ENCODE measurements at regions not wholly inside any gene's neighbourhood (a gene's known extent, or its start where the extent isn't known, plus 50 kb on each side); places are given as distances from the start of the nearest gene placed in this dataset.

GRCh38 chrX:20435913-20436312 is 169.2 kb upstream of the RPS6KA3 start:
- no peaks in the 10 kb centered on the region for H3K9me3 ChIP-seq
- intact Hi-C loops (cut with DNase I): no loop called here
- H3K27ac ChIP-seq: no peak overlapping the region
- no peaks in the 10 kb centered on the region for H3K36me3 ChIP-seq
- no peak for DNase-seq
- H3K4me1 ChIP-seq: peaks cover 0 to 9% (median 2%) of the 10 kb centered on the region in 4 donors
- 14 to 73% methylated on average over 1 of the region's 1 CpG for WGBS, 2 donors
- H3K4me3 ChIP-seq: no peak overlapping the region
- H3K27me3 ChIP-seq: no peaks in the 10 kb centered on the region
- no peak for TF ChIP-seq CTCF (IDR thresholded peaks at IDR 0.05)
- TF ChIP-seq POLR2AphosphoS5 (IDR thresholded peaks at IDR 0.05): no peak
- TF ChIP-seq EP300 (IDR thresholded peaks at IDR 0.05): no peak
- TF ChIP-seq POLR2A (IDR thresholded peaks at IDR 0.05): no peak

- H3K36me3 ChIP-seq: no peaks in the 10 kb centered on the region
- peaks cover 0 to 9% (median 2%) of the 10 kb centered on the region in 4 donors for H3K4me1 ChIP-seq
- intact Hi-C loops (cut with DNase I): no loop called here
- no peak overlapping the region for H3K27ac ChIP-seq
- no peak for DNase-seq
- TF ChIP-seq CTCF (IDR thresholded peaks at IDR 0.05): no peak
- no peak for TF ChIP-seq EP300 (IDR thresholded peaks at IDR 0.05)
- no peak for TF ChIP-seq POLR2AphosphoS5 (IDR thresholded peaks at IDR 0.05)
- TF ChIP-seq POLR2A (IDR thresholded peaks at IDR 0.05): no peak
- no peaks in the 10 kb centered on the region for H3K9me3 ChIP-seq
- H3K4me3 ChIP-seq: no peak overlapping the region
- WGBS, 2 donors: 90 to 91% methylated on average over 3 of the region's 3 CpGs
- H3K27me3 ChIP-seq: no peaks in the 10 kb centered on the region
Measured at GRCh38 chrX:20434986-20435385, 168.3 kb upstream of the RPS6KA3 start.

GRCh38 chrX:20433388-20433775 is 166.7 kb upstream of the RPS6KA3 start:
- H3K4me1 ChIP-seq: peaks cover 0 to 9% (median 2%) of the 10 kb centered on the region in 4 donors
- 94 to 95% methylated on average over 1 of the region's 1 CpG for WGBS, 2 donors
- H3K27me3 ChIP-seq: no peaks in the 10 kb centered on the region
- H3K36me3 ChIP-seq: no peaks in the 10 kb centered on the region
- TF ChIP-seq CTCF (IDR thresholded peaks at IDR 0.05) (no peak), POLR2AphosphoS5 (IDR thresholded peaks at IDR 0.05) (no peak), EP300 (IDR thresholded peaks at IDR 0.05) (no peak)
- no peak overlapping the region for H3K27ac ChIP-seq
- intact Hi-C loops (cut with DNase I): no loop called here
- H3K4me3 ChIP-seq: no peak overlapping the region
- no peaks in the 10 kb centered on the region for H3K9me3 ChIP-seq
- DNase-seq: no peak

GRCh38 chrX:20432746-20433387 is 166.2 kb upstream of the RPS6KA3 start:
- DNase-seq: no peak
- Histone ChIP-seq H3K36me3 (no peaks in the 10 kb centered on the region), H3K4me3 (no peak overlapping the region), H3K9me3 (no peaks in the 10 kb centered on the region), H3K4me1 (peaks cover 0 to 9% (median 2%) of the 10 kb centered on the region in 4 donors), H3K27me3 (no peaks in the 10 kb centered on the region), H3K27ac (no peak overlapping the region)
- no peak for TF ChIP-seq CTCF (IDR thresholded peaks at IDR 0.05)
- no peak for TF ChIP-seq POLR2A (IDR thresholded peaks at IDR 0.05)
- no peak for TF ChIP-seq POLR2AphosphoS5 (IDR thresholded peaks at IDR 0.05)
- no peak for TF ChIP-seq EP300 (IDR thresholded peaks at IDR 0.05)
- intact Hi-C loops (cut with DNase I): no loop called here
- 66 to 87% methylated on average over 2 of the region's 2 CpGs for WGBS, 2 donors

GRCh38 chrX:20432048-20432447 is 165.3 kb upstream of the RPS6KA3 start:
- peaks cover 0 to 9% (median 2%) of the 10 kb centered on the region in 4 donors for H3K4me1 ChIP-seq
- no peak for DNase-seq
- no peak for TF ChIP-seq POLR2AphosphoS5 (IDR thresholded peaks at IDR 0.05)
- TF ChIP-seq CTCF (IDR thresholded peaks at IDR 0.05): no peak
- TF ChIP-seq POLR2A (IDR thresholded peaks at IDR 0.05): no peak
- no peak for TF ChIP-seq EP300 (IDR thresholded peaks at IDR 0.05)
- H3K36me3 ChIP-seq: no peaks in the 10 kb centered on the region
- H3K9me3 ChIP-seq: no peaks in the 10 kb centered on the region
- intact Hi-C loops (cut with DNase I): no loop called here
- no peak overlapping the region for H3K27ac ChIP-seq
- 83 to 84% methylated on average over 3 of the region's 3 CpGs for WGBS, 2 donors
- no peak overlapping the region for H3K4me3 ChIP-seq
- H3K27me3 ChIP-seq: no peaks in the 10 kb centered on the region

Data from sigmoid colon (tissue), 6 donors.